ENCODE measurements at regions not wholly inside any gene's neighbourhood (a gene's known extent, or its start where the extent isn't known, plus 50 kb on each side); places are given as distances from the start of the nearest gene placed in this dataset.

DNA sequence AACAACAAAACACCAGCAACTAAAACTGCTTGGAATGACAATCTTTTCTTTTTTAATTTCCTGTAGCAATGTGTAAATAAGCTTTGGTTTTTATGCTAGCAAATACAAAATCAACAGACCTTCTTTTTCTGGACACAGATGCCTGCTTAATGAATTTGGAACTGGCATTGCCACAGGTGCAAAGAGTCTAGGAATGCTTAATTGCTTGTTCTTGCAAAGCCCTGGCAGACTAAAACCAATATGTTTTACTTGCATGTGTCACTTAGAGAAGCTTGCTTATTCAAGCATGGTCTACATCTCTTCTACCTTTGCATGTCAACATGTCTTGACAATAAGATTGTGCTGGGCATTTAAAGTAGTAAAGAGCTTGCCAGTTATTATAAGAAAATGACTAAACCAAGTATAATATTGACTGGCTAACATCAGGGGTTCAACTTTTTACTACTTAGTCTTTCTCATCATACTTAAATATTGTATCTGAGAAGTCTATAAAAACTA lies 656.7 kb upstream of the NDST4 start:
- DNase-seq (ENCODE audit: low spot score) = no peak

DNA sequence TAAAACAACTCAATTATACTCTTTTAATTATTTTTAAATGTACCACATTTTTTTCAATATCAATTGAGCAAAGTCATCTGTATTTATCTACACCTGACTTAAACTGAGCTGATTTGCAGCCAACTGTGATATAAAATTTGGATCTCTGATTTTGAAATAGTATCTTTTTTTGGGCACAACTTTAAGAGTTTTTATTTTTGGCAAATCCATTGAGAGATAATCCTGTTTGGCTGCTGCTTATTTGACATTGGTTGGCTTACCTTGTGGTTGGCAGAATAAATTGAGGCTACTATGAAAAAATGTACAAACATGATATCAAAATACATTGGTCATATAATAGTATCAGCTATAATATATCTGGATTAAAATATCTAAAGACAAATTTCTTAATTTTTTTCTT lies 656.0 kb upstream of the NDST4 start:
- no peak for DNase-seq (ENCODE audit: low spot score)

DNA sequence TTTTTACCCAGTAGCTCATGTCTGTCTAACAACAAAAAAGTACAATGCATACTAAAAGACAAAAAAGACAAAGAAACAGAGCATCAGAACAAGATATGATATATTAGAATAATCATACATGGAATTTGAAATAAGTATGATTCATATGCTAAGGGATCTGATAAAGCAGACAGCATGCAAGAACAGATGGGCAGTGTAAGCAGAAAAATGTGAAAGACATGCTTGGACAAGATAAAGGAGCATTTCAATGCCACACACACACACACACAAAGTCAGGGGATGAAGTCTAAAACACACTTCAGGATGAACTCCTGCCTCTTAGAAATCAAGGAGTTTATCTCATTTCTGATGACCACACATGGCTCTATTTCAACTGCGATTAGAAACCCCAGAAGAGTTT lies 649.6 kb upstream of the NDST4 start:
- no peak for DNase-seq (ENCODE audit: low spot score)

DNA sequence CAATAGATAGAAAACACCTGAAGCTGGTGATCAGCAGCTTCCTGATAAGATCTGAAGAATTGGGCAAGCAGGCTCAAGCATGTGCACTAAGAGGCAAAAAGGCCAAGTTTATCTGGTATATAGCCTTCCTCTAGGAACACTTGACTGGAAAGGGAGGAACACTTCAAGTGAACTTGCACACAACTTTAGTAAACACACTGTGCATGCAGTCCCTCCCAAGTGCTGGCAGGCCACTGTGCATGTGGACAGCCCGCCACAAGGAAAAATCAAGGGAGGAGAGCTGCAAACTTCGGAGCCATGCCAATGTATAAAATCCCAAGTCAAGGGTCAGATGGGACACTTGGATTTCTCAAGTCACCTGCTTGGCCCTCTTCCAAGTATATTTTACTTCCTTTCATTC lies 645.8 kb upstream of the NDST4 start:
- DNase-seq (ENCODE audit: low spot score) = no peak

DNA sequence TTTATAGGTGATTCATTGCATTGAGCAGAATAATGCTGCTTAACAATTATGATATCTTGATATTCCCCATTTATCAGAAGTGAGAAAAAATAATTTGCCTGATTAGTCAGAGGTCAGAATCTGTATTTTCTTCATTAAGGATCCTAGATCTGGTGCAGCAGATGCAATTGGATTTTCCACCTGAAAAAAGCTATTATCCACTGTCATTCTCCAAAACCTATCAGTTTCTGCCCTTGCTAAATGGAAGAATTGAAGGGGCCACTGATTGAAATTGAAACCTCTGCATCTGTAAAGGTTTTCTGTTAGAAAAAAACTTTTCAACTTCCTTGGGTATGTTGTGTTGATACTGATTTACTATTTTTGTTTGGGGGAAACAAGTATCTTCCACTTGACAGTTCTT lies 636.0 kb upstream of the NDST4 start:
- DNase-seq (ENCODE audit: low spot score) = no peak

DNA sequence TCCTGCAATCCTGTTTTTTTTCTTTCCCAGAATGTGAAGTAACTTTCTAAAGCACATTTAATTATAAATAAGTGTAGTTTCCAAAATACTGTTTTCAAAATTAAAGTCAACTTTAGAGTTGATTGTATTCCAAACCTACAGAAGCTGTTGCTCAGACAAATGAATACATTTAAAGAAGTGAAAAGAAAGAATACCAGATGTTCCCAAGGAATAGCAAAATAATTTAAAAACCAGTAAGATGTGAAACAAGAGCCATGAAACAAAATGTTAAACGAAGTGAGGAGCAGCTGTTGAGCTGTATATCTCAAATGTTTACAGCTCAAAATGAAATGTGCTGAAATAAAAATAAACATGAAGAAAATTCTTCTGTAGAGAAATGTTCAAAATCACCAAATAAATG lies 627.4 kb upstream of the NDST4 start:
- DNase-seq (ENCODE audit: low spot score) = no peak

DNA sequence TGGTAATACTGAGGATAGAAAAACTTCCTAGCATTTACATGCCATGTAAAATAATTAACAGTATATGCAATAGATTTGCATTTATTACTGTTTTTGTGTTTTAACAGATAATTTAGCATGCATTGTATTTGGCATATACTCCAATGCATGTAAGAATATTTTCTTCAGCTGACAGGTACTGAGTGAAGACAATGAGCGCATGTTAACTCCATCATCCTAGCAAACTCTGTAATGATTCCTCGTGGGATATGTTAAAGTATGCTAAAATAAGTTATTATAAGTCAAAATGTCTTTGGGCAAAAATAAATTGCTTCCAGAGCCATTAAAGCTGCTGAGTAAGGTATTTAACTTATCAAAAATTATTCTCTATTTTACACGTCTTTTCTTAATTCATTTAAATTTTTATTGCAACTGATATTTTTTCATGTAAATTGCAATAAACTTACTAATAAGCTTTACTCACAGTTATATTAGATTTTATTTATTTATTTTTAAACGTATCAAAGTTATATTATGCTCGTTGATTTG lies 616.4 kb upstream of the NDST4 start:
- no peak for DNase-seq (ENCODE audit: low spot score)

DNA sequence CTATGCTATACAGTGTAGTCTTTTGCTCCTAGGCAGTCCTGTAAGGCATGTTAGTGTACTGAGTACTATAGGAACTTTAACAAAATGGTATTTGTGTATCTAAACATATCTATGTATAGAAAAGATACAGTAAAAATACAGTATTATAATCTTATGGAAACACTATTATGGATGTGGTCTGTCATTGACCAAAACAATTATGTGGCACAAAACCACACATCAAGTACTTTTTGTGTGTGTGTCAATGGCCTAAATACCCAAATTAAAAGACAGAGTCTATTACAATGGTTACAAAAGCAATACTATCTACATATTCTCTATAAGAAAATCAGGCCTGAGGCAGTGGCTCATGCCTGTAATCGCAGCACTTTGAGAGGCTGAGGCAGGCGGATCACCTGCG lies 610.2 kb upstream of the NDST4 start:
- DNase-seq (ENCODE audit: low spot score) = no peak

DNA sequence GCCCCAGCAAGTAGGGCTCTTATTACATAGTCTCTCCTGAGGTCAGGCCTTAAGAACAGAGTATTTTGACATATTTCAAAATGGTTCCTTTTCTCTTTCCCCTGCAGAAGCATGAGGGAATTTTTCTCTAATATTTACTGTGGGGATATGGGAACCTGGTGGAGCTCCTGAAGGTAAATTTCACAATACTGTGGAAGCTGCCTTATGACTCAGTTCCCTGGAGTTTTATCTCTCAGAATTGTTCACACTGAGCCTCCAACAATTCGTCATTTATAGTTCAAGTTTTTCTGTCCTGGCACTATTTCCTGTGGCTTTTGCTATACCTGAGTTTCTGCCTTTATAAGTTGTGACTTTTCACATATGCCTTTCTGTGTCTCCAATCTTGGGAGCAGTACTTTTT lies 607.2 kb upstream of the NDST4 start:
- DNase-seq (ENCODE audit: low spot score) = no peak

DNA sequence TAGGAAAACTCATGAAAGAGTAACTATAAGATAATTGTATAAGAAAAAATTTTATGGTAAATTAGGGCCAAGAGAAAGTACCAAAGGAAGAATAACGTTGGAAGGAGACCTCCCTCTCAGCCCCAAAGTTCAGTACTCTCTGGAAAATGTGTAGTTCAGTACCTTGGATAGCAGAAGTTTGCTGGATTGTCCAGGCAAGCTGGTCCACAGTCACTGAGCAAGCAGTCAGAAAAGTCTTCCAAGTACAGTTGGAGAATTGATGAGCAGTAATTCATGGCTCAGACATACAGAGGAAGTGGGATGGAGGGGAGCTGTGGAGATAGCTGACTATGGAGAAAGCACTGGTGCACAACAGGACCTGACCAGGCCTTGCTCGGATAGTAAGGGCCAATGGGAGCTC lies 598.2 kb upstream of the NDST4 start:
- no peak for DNase-seq (ENCODE audit: low spot score)

DNA sequence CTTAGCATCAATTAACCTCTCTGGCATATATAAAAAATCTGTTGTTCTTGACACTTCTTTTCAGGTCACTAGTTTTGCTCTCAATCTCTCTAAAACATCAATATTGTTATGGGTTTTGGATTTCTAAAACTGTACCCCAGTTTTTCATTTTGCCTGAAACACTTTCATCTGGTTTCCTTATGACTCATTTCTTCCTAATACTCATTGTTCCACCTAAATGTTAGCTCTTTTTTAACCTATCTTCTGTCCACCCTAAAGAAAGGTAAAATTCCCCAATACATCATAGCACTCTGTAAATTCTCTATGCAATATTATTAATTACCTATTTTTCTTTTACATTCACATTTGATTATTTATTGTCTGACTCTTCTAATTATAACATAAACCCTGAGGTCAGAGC lies 575.5 kb upstream of the NDST4 start:
- no peak for DNase-seq (ENCODE audit: low spot score)

DNA sequence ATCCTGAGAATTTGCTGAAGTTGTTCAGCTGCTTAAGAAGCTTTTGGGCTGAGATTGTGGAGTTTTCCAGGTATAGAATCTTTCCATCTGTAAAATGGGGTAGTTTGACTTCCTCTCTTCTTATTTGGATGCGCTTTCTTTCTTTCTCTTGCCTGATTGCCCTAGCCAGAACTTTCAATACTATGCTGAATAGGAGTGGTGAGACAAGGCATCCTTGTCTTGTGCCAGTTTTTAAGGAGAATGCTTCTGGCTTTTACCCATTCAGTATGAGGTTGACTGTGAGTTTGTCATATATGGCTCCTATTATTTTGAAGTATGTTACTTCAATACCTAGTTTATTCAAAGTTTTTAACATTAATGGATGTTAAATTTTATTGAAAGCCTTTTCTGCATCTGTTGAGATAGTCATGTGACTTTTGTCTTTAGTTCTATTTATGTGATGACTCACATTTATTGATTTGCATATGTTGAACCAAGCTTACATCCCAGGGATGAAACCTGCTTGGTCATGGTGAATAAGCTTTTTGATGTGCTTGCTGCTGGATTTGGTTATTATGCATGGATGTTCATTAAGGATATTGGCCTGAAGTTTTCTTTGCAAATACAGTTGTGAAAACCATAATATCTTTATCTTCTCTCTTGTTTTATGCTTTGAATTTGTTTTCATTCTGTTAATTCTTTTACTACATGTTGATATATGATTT lies 573.8 kb upstream of the NDST4 start:
- no peak for DNase-seq (ENCODE audit: low spot score)

DNA sequence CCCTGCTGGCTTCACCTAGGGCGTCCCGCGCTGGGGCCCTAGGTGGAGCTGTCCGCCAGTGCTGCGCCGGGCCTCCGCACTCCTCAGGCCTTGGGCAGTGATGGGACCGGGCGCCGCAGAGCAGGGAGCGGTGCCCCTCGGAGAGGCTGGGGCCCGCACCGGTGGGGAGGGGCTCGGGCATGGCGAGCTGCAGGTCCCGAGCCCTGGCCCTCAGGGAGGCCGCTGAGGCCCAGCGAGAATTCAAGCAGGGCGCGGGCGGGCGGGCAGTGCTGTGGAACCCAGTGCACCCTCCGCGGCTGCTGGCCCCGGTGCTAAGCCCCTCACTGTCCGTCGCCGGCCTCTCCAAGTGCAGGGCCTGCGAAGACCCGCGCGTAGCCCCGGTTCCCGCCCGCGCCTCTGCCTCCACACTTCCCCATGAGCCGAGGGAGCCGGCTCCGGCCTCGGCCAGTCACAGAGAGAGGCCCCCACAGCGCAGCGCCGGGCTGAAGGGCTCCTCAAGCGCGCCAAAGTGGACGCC lies 565.1 kb upstream of the NDST4 start:
- no peak for DNase-seq (ENCODE audit: low spot score)

DNA sequence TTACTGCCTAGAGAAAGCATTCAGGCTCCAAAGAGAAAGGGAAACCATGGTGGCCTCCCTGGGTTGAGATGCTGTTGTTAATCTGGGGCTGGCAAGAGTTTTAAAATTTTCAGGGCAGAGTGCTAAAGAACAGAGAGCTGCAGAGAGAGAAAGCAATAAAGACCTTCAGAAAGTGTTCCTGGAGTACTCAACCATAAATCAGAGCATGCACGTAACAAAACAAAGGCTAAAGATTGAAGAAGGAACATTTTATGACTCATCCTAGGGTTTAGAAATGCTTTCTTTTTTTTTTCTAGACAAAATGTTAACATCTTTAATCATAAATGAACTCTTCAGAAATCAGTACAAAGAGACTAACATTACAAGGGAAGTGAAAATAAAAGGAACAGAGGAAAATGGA lies 562.3 kb upstream of the NDST4 start:
- DNase-seq (ENCODE audit: low spot score) = no peak

DNA sequence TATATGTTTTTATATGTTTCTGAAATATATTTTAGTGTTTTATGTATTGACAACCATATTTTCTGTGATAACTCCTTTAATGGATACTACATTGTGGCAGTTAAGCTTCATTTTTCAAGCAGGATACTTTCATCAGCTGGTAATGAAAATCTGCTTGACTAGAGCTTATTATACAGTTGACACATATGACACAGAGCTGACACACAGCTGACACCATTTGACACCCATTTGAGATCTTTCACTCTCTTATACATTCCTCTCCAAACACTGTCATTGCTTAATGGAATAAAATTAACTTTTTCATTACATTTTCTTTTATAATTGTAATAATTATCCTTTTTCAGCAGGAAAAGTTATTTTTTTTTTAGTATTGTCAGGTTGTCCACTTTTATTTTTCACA lies 561.1 kb upstream of the NDST4 start:
- no peak for DNase-seq (ENCODE audit: low spot score)

DNA sequence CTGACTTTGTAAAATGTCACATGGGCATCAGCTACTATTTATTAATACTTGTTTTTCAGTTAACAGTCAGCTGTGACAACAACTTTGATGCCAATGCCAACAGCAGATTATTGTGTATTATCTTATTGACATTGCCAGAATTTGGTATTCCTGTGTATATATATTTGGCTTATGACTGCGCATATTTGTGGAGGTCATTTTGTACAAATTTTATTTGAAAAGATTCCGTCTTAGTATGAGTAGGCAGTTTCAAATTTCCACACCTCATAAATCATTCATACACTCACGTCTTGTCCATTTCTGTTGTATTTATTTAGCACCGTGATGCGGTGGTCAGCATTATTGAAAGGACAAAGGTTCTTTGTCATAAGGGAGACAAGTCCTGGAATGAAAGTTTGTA lies 558.2 kb upstream of the NDST4 start:
- DNase-seq (ENCODE audit: low spot score) = no peak

DNA sequence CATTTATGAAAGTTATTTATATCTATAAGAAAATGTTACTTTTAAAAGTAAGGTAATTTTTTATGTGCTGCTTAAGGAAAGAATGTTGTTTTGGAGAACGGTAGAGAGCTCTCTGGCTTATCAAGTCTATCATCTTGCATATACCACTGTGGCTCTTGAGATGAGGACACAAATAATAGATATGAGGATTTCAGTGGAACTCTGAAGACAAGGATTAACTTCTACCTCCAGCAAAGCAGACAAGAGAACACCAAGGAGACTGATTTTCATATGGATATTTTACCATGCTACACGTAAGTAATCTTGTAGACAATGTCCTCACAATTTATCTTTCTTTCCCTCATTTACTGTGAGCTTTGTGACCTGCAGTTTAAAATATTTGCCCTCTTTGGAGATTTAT lies 557.5 kb upstream of the NDST4 start:
- no peak for DNase-seq (ENCODE audit: low spot score)

DNA sequence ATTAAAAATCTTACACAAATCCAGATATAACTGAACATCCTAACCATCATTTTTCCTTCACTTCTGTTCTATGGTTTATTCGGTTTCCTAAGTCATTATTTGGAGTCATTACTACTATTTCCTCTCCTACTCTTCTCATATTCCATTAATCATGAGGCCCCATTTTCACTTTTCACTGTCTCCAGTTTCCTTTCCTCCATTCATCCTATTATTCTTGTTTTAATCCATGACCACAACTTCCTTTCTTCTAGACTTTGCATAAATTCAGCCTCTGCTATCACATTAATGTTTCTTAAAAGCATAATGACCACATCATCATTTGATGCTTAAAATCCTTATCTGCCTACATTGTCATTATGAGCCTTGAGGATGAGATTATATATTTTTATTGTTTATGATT lies 555.0 kb upstream of the NDST4 start:
- DNase-seq (ENCODE audit: low spot score) = no peak

DNA sequence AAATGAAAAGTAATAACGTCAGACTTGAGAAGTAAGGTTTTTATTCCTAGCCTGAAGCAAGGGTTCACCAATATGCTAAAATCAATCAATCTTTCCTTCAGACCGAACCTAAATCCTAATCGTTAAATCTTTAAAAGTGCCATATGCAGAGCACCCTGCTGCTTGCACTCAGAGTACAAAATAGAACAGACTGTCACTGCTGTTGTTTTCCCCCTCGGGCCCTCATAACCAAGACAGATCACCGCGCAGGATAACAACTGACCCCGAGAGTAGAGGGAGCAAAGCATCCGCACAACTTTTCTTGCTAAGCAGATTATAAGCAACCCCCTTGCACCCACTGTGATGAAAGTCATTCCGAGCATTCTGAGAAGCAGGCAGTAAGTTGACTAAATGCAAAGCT lies 550.9 kb upstream of the NDST4 start:
- no peak for DNase-seq (ENCODE audit: low spot score)

DNA sequence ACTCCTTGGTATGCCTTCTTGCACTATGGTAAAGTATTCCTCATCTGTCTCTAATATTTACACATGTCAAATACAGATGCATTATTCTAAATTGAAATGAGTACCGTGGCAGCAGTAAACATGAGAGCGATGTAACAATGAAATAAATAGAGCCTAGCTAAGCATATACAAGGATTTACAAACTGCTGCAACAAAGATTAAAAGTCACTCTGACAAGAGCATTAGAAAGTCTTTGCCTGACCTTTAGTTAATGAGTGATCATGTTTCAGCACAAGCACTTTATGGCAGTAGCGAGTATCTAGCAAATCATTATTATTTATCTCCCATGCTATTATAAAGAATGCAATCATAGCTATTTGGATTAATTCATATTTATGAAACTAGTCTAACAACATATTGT lies 547.0 kb upstream of the NDST4 start:
- no peak for DNase-seq (ENCODE audit: low spot score)

DNA sequence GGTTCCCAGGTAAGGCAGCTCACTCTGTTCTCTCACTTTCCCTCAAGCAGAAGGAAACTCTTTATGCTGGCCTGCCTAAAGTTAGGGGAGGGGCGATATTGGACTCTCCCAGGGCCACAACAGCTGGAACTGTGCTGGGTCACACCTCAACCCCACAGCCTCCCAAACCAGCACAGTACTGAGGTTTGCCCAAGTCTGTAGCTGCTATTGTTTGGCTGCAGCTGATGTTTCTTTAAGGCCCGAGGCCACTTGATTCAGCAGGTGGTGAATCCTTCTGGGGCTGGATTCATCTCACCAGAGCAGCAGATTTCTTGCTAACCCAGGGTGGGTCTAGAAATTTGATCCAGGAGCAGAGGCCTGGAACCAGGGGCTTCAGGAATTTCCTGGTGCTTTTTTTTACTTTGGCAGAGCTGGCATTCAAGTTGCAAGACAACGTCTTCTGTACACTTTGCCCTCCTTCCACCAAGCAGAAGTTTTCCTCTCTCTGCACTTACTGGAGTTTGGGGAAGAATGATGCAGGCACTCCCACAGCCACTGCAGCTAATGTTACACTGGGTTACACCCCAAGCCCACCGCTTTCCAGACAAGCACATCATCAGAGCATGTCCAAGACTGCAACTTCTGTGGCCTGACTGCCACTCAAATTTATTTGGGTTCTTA lies 544.7 kb upstream of the NDST4 start:
- no peak for DNase-seq (ENCODE audit: low spot score)

DNA sequence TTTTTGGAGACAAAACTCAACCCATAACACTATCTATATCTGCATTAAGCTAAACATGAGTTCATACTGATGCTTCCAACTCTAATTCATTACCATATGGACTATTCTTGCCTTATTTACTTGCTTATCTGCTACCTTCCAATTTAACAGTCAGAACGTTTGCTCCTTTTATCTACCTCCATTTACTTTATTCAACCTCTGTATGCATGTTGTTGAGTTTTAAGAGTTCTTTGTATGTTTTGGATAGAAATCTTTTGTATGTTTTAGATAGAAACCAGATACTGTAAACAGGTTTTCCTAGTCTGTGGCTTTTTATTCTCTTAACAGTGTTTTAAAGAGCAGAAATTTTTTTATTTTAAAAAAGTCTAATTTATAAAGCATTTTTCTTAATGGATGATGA lies 542.2 kb upstream of the NDST4 start:
- DNase-seq (ENCODE audit: low spot score) = no peak

DNA sequence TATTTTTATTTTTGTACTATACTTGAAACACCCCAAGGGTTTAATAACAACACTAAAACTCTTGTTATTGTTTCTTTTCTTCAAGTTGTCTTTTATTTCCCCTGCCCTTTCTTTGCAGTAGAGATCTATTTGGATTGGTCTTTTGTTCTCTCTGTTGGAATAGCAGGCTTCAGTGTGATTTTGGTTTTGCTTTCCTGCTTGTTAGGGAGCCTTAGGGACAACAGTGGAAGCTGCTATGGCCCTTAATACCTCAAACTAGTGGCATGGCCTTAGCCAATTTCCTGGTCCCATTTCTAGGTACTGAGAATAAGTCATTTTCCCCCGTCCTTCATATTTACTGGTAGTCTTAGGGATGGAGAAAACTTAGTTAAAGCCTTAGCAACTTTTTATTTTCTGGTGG lies 535.4 kb upstream of the NDST4 start:
- no peak for DNase-seq (ENCODE audit: low spot score)

DNA sequence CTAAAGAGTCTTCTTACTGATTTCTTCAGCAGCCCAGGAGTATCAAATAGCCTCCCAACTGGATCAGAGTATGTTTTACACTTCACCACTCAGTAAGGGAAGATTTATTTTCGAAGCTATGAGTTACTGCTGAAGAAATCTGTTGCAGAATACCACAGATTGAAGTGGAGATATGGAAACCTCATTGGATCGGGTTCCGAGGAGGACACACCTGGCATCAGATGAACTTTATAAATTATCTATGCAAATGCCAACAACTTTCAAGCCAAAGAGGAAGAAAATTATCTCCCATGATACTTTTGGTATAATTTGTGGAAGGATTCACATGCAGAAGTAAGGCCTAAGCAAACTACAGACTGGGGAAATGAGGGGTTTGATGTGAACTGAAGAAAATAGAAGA lies 515.9 kb upstream of the NDST4 start:
- DNase-seq (ENCODE audit: low spot score) = no peak
